ENCODE measurements at regions not wholly inside any gene's neighbourhood (a gene's known extent, or its start where the extent isn't known, plus 50 kb on each side); places are given as distances from the start of the nearest gene placed in this dataset.

- DNase-seq (ENCODE audit: low read depth): no peak
These were observed 1224.2 kb upstream of the GJE1 start for GRCh38 chr6:140908505-140908904.

- DNase-seq (ENCODE audit: low read depth): no peak
These were observed 1225.5 kb upstream of the GJE1 start for GRCh38 chr6:140907235-140907634.

DNA sequence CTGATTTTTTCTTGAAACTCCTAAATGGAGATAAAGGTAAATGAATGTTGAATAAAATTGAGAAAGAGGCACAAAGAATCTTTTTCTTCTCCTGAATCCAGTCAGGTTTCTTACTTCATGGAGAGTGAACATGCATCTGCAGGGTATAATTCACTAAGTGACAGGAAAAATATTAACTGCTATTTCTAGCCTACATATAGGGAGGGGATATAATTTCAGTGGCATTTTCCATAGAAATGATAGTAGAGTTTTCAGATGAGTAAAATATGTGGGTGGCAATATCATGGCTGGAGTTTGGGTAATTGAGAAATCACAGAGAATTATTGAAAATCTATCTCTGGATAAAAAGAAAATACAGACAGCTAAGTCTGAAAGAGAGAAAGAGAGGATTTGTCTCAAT lies 1227.0 kb upstream of the GJE1 start:
- no peak for DNase-seq (ENCODE audit: low read depth)

DNA sequence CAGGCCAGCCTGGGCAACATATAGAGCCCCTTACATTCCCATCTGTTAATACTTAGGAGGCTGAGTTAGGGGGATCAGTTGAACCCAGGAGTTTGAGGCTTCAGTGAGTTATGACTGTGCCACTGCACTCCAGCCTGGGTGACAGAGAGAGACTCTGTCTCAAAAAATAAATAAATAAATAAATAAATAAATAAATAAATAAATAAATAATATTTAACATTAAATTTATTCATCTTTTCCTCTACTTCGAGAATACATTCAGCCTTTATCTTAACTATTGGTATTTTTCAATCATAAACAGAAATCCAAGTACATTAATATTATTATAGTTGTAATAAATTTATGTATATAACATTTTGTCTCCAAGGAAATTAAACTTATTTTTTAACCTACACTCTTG lies 1227.7 kb upstream of the GJE1 start:
- no peak for DNase-seq (ENCODE audit: low read depth)

- DNase-seq (ENCODE audit: low read depth): no peak
These were observed 1234.7 kb upstream of the GJE1 start for GRCh38 chr6:140897804-140898573.

GRCh38 chr6:140897349-140897748 lies 1235.4 kb upstream of the GJE1 start:
- no peak for DNase-seq (ENCODE audit: low read depth)

DNA sequence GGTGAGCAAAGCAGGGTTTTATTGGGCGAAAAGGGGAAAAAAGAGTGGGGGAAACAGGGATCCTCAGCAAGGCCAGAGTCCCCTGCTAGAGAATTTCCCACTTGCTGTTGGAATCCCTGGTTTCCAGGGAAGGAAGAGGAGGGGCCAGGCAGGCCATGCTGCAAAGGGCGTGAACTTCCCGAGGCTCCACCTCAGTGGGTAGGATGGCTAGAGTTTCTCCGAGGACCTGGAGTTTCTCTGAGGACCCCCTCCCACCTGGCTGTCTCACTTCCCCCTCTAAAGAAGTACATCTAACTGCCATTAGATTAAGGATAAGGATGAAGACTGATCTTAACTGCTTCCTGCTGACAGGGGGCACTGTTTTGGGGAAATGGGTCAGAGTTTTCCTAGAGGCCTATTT lies 1239.3 kb upstream of the GJE1 start:
- DNase-seq (ENCODE audit: low read depth): no peak

DNA sequence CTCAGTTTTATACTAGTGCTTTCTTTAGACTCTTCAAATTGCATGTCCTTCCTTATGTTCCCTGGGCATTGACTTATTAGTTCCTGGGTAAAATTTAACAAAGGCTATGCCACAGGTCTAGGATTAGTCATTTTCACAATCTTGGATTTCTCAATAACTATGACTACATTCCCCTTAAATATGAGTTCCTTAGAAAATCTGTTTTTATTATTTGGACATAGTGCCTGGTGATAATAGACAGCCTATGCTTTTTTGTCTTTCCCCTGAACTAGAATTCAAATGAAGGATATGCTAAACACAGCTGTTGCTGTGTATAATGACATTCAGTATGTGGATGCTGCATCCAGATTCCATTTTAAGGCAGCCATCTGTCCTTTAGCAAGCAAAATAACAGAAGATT lies 1252.8 kb upstream of the GJE1 start:
- peak; percentile 93 for DNase-seq (ENCODE audit: low read depth)

GRCh38 chr6:140874066-140874465 lies 1258.7 kb upstream of the GJE1 start:
- DNase-seq (ENCODE audit: low read depth): no peak

GRCh38 chr6:140872885-140873284 lies 1259.8 kb upstream of the GJE1 start:
- no peak for DNase-seq (ENCODE audit: low read depth)

- peak; percentile 68 for DNase-seq (ENCODE audit: low read depth)
These were observed 1260.8 kb upstream of the GJE1 start for GRCh38 chr6:140871911-140872310.

- no peak for DNase-seq (ENCODE audit: low read depth)
These were observed 1265.4 kb upstream of the GJE1 start for GRCh38 chr6:140867336-140867735.

- no peak for DNase-seq (ENCODE audit: low read depth)
These were observed 1274.2 kb upstream of the GJE1 start for GRCh38 chr6:140858381-140858971.

DNA sequence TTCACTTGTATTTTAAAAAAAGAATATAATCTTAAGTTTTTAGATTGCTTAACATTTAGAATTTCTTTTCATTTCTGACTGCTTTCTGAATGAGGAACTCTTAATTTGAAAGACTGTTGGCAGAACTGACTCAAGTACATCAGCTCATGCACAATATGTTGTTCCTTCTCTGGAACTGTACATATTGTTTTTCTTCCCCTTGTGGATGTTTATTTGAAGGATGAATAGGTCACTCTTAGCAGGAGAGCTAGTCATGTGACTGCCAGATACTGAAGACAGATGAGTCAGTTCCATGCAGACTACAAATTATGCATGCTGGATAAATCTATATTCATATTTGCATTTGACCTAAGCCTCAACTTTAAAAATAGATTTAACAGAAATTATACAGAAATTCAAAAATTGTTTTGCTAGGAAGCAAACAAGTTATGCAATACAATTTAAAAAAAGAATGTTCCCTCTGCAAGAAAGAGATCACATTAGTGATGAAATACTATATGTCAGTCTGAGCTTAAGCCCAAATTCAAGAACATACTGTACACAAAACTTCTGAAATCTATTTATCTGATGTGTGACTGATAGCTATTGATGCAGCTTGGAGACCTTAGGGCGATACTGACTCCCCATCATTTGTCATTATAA lies 1274.9 kb upstream of the GJE1 start:
- DNase-seq (ENCODE audit: low read depth): peak; percentile 99

DNA sequence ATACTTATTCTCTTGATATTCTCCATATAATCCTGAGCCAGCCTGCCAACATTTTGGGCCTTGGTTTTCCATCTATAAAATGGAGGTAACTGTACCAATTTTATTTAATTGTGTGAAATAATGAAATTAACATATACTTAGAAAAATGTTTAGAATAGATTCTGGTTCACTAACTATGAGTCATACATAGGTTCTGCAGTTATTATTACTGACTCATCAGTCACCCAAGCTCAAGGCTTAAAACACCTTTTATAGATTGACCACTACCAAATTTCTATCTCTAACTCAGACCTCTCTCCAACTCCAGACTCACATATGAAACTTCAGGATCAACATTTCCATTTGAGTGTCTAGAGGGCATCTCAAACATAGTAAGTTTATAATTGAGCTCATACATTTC lies 1277.2 kb upstream of the GJE1 start:
- DNase-seq (ENCODE audit: low read depth): no peak

DNA sequence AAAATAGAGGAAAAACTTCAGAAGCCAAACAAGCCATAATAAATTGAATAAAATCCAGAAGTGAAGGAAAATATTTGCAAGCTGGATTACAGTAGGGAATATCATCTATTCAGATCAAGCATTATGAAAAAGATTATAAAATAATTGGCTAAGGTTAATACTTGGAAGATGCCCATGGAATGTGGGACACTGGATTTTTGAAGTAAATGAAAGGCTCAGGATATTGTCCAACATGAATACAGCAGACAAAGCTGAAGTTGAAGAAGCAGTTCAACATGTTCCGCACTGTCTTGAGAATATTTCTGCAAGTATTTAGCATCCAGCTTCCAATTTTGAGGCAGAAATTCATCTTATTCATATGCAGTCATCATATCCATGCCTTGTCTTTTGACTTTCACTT lies 1278.4 kb upstream of the GJE1 start:
- DNase-seq (ENCODE audit: low read depth): no peak

GRCh38 chr6:140850438-140850837 lies 1282.3 kb upstream of the GJE1 start:
- peak; percentile 87 for DNase-seq (ENCODE audit: low read depth)

DNA sequence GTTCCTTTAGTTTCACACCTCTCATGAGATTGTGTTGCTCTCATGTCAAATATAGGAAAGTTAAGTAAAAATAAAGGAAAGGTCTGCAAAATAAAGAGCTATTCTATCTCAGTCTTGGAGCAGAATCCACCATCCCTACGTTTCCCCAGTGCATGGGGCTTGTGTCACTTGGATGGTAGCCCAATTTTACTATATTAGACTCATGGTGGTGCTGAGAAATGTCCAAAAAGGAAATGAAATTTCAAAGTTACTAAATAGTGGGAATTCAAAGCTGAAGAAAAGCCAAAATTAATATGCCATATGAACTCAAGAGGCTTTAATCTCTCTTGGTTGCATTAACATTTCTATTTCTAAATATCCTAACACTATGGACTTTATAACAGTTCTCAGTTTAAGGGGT lies 1283.3 kb upstream of the GJE1 start:
- DNase-seq (ENCODE audit: low read depth): no peak

DNA sequence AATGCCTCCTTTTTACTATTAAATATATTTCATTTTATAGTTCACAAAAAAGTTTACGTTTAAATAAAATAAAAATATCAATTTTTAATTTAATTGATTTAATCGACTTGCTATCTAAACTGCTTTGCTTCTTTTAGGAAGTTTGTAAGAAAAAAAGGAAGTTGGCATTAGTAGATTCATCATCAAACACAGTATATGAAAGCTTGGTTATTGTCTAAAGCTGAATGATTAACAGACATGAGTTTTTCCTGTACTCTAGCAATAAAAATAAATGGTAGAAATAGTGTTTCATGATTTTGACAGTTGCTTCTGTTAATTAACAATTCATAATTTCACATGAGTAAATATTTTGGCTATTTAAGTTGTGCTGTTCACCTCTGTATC lies 1285.5 kb upstream of the GJE1 start:
- DNase-seq (ENCODE audit: low read depth): no peak

- DNase-seq (ENCODE audit: low read depth): peak; percentile 81
These were observed 1286.0 kb upstream of the GJE1 start for GRCh38 chr6:140846503-140847261.

DNA sequence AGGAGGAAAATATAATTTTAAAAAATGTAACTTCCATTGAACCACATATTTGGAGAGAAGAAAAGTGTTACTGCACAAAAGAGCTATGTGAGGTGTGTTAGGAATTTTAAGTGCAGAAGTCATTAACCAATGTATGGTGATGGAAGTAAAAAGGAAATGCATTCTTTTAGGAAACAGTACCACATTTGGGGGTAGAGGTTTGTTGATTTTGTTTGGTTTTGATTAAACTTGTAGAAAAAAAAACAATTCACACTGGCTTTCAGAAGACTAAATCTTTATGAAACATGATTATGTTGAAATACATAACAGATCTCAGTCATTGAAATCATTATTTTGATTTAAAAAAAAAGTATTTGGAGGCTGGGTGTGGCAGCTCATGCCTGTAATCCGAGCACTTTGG lies 1287.0 kb upstream of the GJE1 start:
- DNase-seq (ENCODE audit: low read depth): no peak

DNA sequence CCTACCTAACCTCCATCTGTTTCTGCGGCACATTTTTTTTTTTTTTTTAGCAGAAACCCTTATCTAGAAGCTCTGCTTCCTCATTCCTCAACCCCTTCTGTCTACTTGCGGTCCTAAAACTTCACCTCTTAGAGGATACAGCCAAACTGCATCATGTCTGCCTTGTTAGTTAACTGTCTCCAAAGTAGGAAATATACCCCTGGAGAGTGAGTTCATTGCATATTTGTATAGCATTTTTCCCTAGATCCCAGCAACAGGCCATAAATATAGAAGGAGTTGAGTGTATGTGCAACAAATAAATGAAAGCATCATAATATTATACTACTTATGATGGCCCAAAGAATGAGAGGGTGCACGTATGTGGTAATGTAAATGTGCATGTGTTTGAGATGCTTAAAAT lies 1288.6 kb upstream of the GJE1 start:
- DNase-seq (ENCODE audit: low read depth): no peak

DNA sequence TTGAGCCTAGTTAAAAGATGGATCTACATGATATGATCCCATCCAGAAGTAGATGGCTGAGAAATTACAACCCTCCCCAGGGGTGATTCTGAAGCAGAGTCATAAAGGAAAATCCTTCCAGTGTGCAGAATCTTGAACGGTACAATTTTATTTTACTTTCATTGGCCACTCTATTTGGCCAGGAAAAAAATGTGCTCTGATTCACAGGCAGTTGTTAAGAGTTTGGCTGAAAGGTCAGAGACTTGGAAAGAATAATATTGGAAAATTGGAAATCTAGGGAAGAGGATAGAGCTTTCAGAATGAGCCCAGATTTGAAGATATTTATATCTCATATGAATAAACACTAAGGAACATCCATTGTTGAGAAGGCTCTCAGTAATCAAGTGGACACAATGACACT lies 1299.3 kb upstream of the GJE1 start:
- no peak for DNase-seq (ENCODE audit: low read depth)
